SHP77 (cell line): ENCODE measurements at regions not wholly inside any gene's neighbourhood (a gene's known extent, or its start where the extent isn't known, plus 50 kb on each side); places are given as distances from the start of the nearest gene placed in this dataset.
"Not testable (repeated sequence)": the region's sequence is repeated elsewhere in the genome, so short reads cannot be mapped to it uniquely, and the experiment has no call there.

Experiments
- DNase-seq, 2 experiments: peaks; one replicate each; lab custom pipeline; 2025; lab: John Stamatoyannopoulos, UW

GRCh38 chr18:54433368-54433767 is 75.7 kb downstream of the C18orf54 start:
- no peak for DNase-seq

- no peak for DNase-seq
Measured at GRCh38 chr18:54433857-54434256, 76.2 kb downstream of the C18orf54 start.

GRCh38 chr18:54434453-54434852 is 76.7 kb downstream of the C18orf54 start:
- DNase-seq: no peak

GRCh38 chr18:54436501-54436900 is 78.8 kb downstream of the C18orf54 start:
- DNase-seq: no peak

GRCh38 chr18:54440292-54440691 is 82.6 kb downstream of the C18orf54 start:
- peak in 1 of 2 experiments; percentile 5 for DNase-seq

- peak; percentile 15 to 26 for DNase-seq
Measured at GRCh38 chr18:54444319-54444914, 86.7 kb downstream of the C18orf54 start.

- DNase-seq: no peak
Measured at GRCh38 chr18:54453996-54454395, 96.3 kb downstream of the C18orf54 start.

- no peak for DNase-seq
Measured at GRCh38 chr18:54465502-54465901, 107.8 kb downstream of the C18orf54 start.

- no peak for DNase-seq
Measured at GRCh38 chr18:54466248-54467005, 108.7 kb downstream of the C18orf54 start.

- no peak for DNase-seq
Measured at GRCh38 chr18:54479365-54479764, 111.7 kb upstream of the DYNAP start.

GRCh38 chr18:54480616-54481015 is 110.4 kb upstream of the DYNAP start:
- no peak for DNase-seq

- DNase-seq: not testable (repeated sequence)
Measured at GRCh38 chr18:54502451-54502850, 88.6 kb upstream of the DYNAP start.

GRCh38 chr18:54503131-54503894 is 87.7 kb upstream of the DYNAP start:
- no peak for DNase-seq

- DNase-seq: no peak
Measured at GRCh38 chr18:54506516-54507261, 84.4 kb upstream of the DYNAP start.

- DNase-seq: no peak
Measured at GRCh38 chr18:54509793-54510192, 81.3 kb upstream of the DYNAP start.

GRCh38 chr18:54515149-54515548 is 75.9 kb upstream of the DYNAP start:
- DNase-seq: no peak

- DNase-seq: no peak
Measured at GRCh38 chr18:54517521-54517920, 73.5 kb upstream of the DYNAP start.

- DNase-seq: no peak
Measured at GRCh38 chr18:54521846-54522245, 69.2 kb upstream of the DYNAP start.

GRCh38 chr18:54528942-54529376 is 62.1 kb upstream of the DYNAP start:
- DNase-seq: no peak

- no peak for DNase-seq
Measured at GRCh38 chr18:54529444-54529843, 61.6 kb upstream of the DYNAP start.

- no peak for DNase-seq
Measured at GRCh38 chr18:54530285-54530684, 60.8 kb upstream of the DYNAP start.

GRCh38 chr18:54531402-54532065 is 59.5 kb upstream of the DYNAP start:
- DNase-seq: no peak
